ENCODE measurements at regions not wholly inside any gene's neighbourhood (a gene's known extent, or its start where the extent isn't known, plus 50 kb on each side); places are given as distances from the start of the nearest gene placed in this dataset.

DNA sequence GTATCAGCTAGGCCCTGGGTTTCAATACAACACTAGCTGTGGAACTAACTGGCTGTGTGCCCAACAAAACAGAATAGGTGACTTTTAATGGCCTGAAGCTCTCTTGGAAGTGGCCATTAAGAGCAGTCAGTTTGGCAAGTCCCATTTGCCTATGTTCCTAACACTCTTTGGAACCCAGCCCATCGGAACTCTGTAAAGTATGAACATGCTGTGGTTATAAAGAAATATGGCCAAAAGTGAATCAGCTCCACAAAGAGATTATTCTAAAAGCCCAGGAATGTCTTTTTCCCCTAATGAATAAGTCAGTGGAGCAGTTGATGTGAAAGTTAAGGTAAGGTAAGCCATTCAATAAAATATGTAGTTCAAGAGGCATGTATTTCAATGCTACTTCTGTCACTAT is 223.7 kb upstream of the ADAMTS5 start:
- no peaks in the 10 kb centered on the region for H4K20me1 ChIP-seq (ENCODE audit: control insufficient read depth, insufficient read depth, low read length, poor library complexity, severe bottlenecking)
- intact Hi-C loops (cut with micrococcal nuclease), result no loop called here
- H3K9me3 ChIP-seq (ENCODE audit: control extremely low read depth in 1 of 3, control insufficient read depth in 2 of 3, insufficient read depth in 1 of 3, low read length in 2 of 3), result peaks cover 0 to 4% (median 0%) of the 10 kb centered on the region in 3 donors
- no peaks in the 10 kb centered on the region for H3K27me3 Mint-ChIP-seq
- H3K27ac ChIP-seq (ENCODE audit: low read length in 2 of 2), result no peak overlapping the region
- no peaks in the 10 kb centered on the region for H3K79me2 ChIP-seq (ENCODE audit: control insufficient read depth, insufficient read depth, low read length)
- ChIA-PET POLR2A (no interaction called here), CTCF (no interaction called here)
- no peak overlapping the region for H3K9ac ChIP-seq (ENCODE audit: low read length)
- TF ChIP-seq EZH2 (IDR thresholded peaks at IDR 0.05; ENCODE audit: borderline replicate concordance, insufficient read depth, low read depth, low read length, poor library complexity, severe bottlenecking), result no peak
- TF ChIP-seq, protein P1, sequence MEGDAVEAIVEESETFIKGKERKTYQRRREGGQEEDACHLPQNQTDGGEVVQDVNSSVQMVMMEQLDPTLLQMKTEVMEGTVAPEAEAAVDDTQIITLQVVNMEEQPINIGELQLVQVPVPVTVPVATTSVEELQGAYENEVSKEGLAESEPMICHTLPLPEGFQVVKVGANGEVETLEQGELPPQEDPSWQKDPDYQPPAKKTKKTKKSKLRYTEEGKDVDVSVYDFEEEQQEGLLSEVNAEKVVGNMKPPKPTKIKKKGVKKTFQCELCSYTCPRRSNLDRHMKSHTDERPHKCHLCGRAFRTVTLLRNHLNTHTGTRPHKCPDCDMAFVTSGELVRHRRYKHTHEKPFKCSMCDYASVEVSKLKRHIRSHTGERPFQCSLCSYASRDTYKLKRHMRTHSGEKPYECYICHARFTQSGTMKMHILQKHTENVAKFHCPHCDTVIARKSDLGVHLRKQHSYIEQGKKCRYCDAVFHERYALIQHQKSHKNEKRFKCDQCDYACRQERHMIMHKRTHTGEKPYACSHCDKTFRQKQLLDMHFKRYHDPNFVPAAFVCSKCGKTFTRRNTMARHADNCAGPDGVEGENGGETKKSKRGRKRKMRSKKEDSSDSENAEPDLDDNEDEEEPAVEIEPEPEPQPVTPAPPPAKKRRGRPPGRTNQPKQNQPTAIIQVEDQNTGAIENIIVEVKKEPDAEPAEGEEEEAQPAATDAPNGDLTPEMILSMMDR (IDR thresholded peaks at IDR 0.05), result no peak
- no peak overlapping the region for H3K4me3 ChIP-seq (ENCODE audit: control extremely low read depth in 1 of 5, extremely low read depth in 1 of 5, insufficient read depth in 1 of 5, low read depth in 2 of 5, low read length in 4 of 5)
- no peak overlapping the region for H3K27ac Mint-ChIP-seq
- no peaks in the 10 kb centered on the region for H3K27me3 ChIP-seq (replicated peaks in 1 of 4; ENCODE audit: control extremely low read depth in 1 of 4, control insufficient read depth in 3 of 4, insufficient read depth in 4 of 4, low read length in 3 of 4)
- no CpG with 5 or more reads among the region's 1 CpG for WGBS (ENCODE audit: insufficient coverage)
- no peak overlapping the region for H2AFZ ChIP-seq (ENCODE audit: insufficient read depth, low read depth, low read length, poor library complexity, severe bottlenecking)
- no peaks in the 10 kb centered on the region for H3K36me3 ChIP-seq (replicated peaks in 1 of 2; ENCODE audit: control extremely low read depth in 1 of 2, control insufficient read depth in 1 of 2, extremely low read depth in 1 of 2, insufficient read depth in 2 of 2, low read length in 1 of 2)
- H3K4me1 Mint-ChIP-seq, result no peaks in the 10 kb centered on the region
- H3K4me2 ChIP-seq (replicated peaks; ENCODE audit: low read depth, low read length, poor library complexity, severe bottlenecking), result no peak overlapping the region
- no peak overlapping the region for H3K4me3 Mint-ChIP-seq
- DNase-seq, result no peak
- ATAC-seq (ENCODE audit: low read depth), result no peak
- no peaks in the 10 kb centered on the region for H3K4me1 ChIP-seq (ENCODE audit: control insufficient read depth in 2 of 2, insufficient read depth in 2 of 2, low read length in 2 of 2)
- no peaks in the 10 kb centered on the region for H3K9me3 Mint-ChIP-seq (ENCODE audit: insufficient read depth)

DNA sequence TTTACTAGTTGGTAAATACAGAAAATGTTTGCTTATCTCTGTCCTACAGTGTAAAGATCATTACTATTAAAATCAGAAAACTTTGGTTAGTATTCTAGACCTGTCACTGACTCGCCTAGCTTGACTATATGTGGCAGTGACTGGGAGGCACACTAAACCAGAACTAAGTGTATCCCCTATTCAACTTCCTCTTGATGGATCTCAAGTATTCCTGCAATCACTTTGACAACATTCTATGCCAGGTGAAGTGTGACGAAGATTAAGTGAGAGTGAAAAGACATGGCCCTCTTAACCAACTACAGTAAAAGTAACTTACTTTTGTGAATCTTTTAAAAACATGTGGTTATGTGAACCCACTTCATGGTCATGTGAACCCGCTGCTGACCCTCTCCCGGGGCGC is 223.0 kb upstream of the ADAMTS5 start:
- H3K9me3 Mint-ChIP-seq (ENCODE audit: insufficient read depth), result no peaks in the 10 kb centered on the region
- Histone ChIP-seq H3K9ac (ENCODE audit: low read length) (no peak overlapping the region), H3K36me3 (replicated peaks in 1 of 2; ENCODE audit: control extremely low read depth in 1 of 2, control insufficient read depth in 1 of 2, extremely low read depth in 1 of 2, insufficient read depth in 2 of 2, low read length in 1 of 2) (no peaks in the 10 kb centered on the region), H2AFZ (ENCODE audit: insufficient read depth, low read depth, low read length, poor library complexity, severe bottlenecking) (no peak overlapping the region), H3K27me3 (replicated peaks in 1 of 4; ENCODE audit: control extremely low read depth in 1 of 4, control insufficient read depth in 3 of 4, insufficient read depth in 4 of 4, low read length in 3 of 4) (no peaks in the 10 kb centered on the region), H3K79me2 (ENCODE audit: control insufficient read depth, insufficient read depth, low read length) (no peaks in the 10 kb centered on the region), H3K4me1 (ENCODE audit: control insufficient read depth in 2 of 2, insufficient read depth in 2 of 2, low read length in 2 of 2) (no peaks in the 10 kb centered on the region), H4K20me1 (ENCODE audit: control insufficient read depth, insufficient read depth, low read length, poor library complexity, severe bottlenecking) (no peaks in the 10 kb centered on the region), H3K4me3 (ENCODE audit: control extremely low read depth in 1 of 5, extremely low read depth in 1 of 5, insufficient read depth in 1 of 5, low read depth in 2 of 5, low read length in 4 of 5) (no peak overlapping the region), H3K9me3 (ENCODE audit: control extremely low read depth in 1 of 3, control insufficient read depth in 2 of 3, insufficient read depth in 1 of 3, low read length in 2 of 3) (peaks cover 0 to 4% (median 0%) of the 10 kb centered on the region in 3 donors), H3K27ac (ENCODE audit: low read length in 2 of 2) (no peak overlapping the region), H3K4me2 (replicated peaks; ENCODE audit: low read depth, low read length, poor library complexity, severe bottlenecking) (no peak overlapping the region)
- intact Hi-C loops (cut with micrococcal nuclease), result no loop called here
- WGBS (ENCODE audit: insufficient coverage), result no CpG with 5 or more reads among the region's 5 CpGs
- no peak overlapping the region for H3K4me3 Mint-ChIP-seq
- POLR2A ChIA-PET, result no interaction called here
- CTCF ChIA-PET, result no interaction called here
- TF ChIP-seq, protein P1 (IDR thresholded peaks at IDR 0.05), result no peak
- no peak for TF ChIP-seq EZH2 (IDR thresholded peaks at IDR 0.05; ENCODE audit: borderline replicate concordance, insufficient read depth, low read depth, low read length, poor library complexity, severe bottlenecking)
- no peak overlapping the region for H3K27ac Mint-ChIP-seq
- no peak for ATAC-seq (ENCODE audit: low read depth)
- no peaks in the 10 kb centered on the region for H3K27me3 Mint-ChIP-seq
- no peaks in the 10 kb centered on the region for H3K4me1 Mint-ChIP-seq
- DNase-seq, result no peak
